Astrocyte (in vitro differentiated cells and primary cell): ENCODE measurements at regions not wholly inside any gene's neighbourhood (a gene's known extent, or its start where the extent isn't known, plus 50 kb on each side); places are given as distances from the start of the nearest gene placed in this dataset.

Experiments used
- DNase-seq: peaks from one replicate; pipeline ENCODE4 v3.0.0-alpha.2; 2010; ENCODE audit warnings: low read depth
- FAIRE-seq: peaks from 2 replicates; lab custom pipeline; 2011; peaks lifted over from hg19 to GRCh38; lab: Jason Lieb, UNC
- H2AFZ ChIP-seq: 2 replicates; pipeline ENCODE4 v1.6.0; 2012; ENCODE audit warnings: low read depth, low read length, inconsistent platforms
- H3K27ac ChIP-seq: 2 replicates; pipeline ENCODE4 v1.5.1; 2011; ENCODE audit warnings: low read depth, low read length, inconsistent platforms
- H3K27me3 ChIP-seq: 2 replicates; pipeline ENCODE4 v1.6.0; 2011; ENCODE audit warnings: low read length, inconsistent platforms; ENCODE audit not compliant: insufficient read depth
- H3K36me3 ChIP-seq: 2 replicates; pipeline ENCODE4 v1.5.1; 2011; ENCODE audit warnings: low read length, inconsistent platforms; ENCODE audit not compliant: insufficient read depth
- H3K4me1 ChIP-seq: 2 replicates; pipeline ENCODE4 v1.5.1; 2011; ENCODE audit warnings: low read length, inconsistent platforms; ENCODE audit not compliant: insufficient read depth
- H3K4me2 ChIP-seq: 2 replicates; pipeline ENCODE4 v1.6.0; 2012; ENCODE audit warnings: low read length, inconsistent platforms
- H3K4me3 ChIP-seq: 2 replicates; pipeline ENCODE4 v1.5.1; 2011; ENCODE audit warnings: low read depth, mild to moderate bottlenecking, low read length, inconsistent platforms; ENCODE audit not compliant: insufficient read depth
- H3K79me2 ChIP-seq: 2 replicates; pipeline ENCODE4 v1.6.0; 2012; ENCODE audit warnings: mild to moderate bottlenecking, low read length, inconsistent platforms; ENCODE audit not compliant: insufficient read depth
- H3K9ac ChIP-seq: 2 replicates; pipeline ENCODE4 v1.6.0; 2012; ENCODE audit warnings: mild to moderate bottlenecking, low read length, inconsistent platforms
- H3K9me3 ChIP-seq: 2 replicates; pipeline ENCODE4 v1.5.1; 2012; ENCODE audit warnings: low read depth, mild to moderate bottlenecking, low read length, inconsistent platforms; ENCODE audit not compliant: insufficient read depth
- H4K20me1 ChIP-seq: 2 replicates; pipeline ENCODE4 v1.6.0; 2012; ENCODE audit warnings: low read length, inconsistent platforms; ENCODE audit not compliant: insufficient read depth
- H3K27ac Mint-ChIP-seq: one replicate; pipeline ENCODE4 v1.8.0; 2021; ENCODE audit warnings: mild to moderate bottlenecking, mixed read lengths; ENCODE audit not compliant: unreplicated experiment
- H3K27me3 Mint-ChIP-seq: one replicate; pipeline ENCODE4 v1.8.0; 2021; ENCODE audit warnings: low read depth, mixed read lengths; ENCODE audit not compliant: unreplicated experiment
- H3K36me3 Mint-ChIP-seq: one replicate; pipeline ENCODE4 v1.8.0; 2021; ENCODE audit warnings: low read depth, mixed read lengths; ENCODE audit not compliant: unreplicated experiment
- H3K4me1 Mint-ChIP-seq: one replicate; pipeline ENCODE4 v1.8.0; 2021; ENCODE audit warnings: low read depth, mixed read lengths; ENCODE audit not compliant: unreplicated experiment
- H3K4me3 Mint-ChIP-seq: one replicate; pipeline ENCODE4 v1.8.0; 2021; ENCODE audit warnings: mild to moderate bottlenecking, moderate library complexity, mixed read lengths; ENCODE audit not compliant: unreplicated experiment
- H3K9me3 Mint-ChIP-seq: one replicate; pipeline ENCODE4 v1.8.0; 2021; ENCODE audit warnings: mild to moderate bottlenecking, mixed read lengths; ENCODE audit not compliant: unreplicated experiment
- EZH2 ChIP-seq: IDR thresholded peaks from 2 replicates; pipeline ENCODE4 v1.6.1; 2012; ENCODE audit warnings: mild to moderate bottlenecking, low read length, inconsistent platforms; ENCODE audit not compliant: insufficient read depth
- TF ChIP-seq, protein P1 (sequence below): IDR thresholded peaks from 2 replicates; pipeline ENCODE4 v1.5.1; 2011; ENCODE audit warnings: low read depth, mild to moderate bottlenecking, inconsistent platforms, low read length, moderate library complexity; ENCODE audit not compliant: insufficient read depth

DNA sequence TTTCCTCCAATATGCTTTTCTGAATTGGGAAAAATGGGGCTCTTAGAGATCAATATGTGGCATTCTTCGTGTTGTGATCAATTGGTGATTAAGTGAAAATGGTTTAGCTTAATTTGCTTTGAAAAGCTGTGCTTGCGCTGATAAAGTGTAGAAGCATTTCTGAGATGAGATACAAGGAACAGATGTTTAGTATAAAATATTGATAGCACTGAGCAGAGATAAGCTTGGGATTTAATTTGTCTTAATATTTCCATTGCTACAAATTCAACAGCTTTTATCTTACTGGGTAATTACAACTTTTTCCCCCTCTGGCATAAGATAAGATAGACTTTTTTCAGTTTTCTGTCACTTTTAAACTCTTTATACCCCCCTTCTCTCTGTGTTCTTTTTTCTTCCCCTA is 2204.9 kb upstream of the WWC1 start:
- Histone ChIP-seq H3K36me3 (no peaks in the 10 kb centered on the region), H3K79me2 (no peaks in the 10 kb centered on the region), H3K27me3 (no peaks in the 10 kb centered on the region), H4K20me1 (no peaks in the 10 kb centered on the region), H3K4me3 (no peak overlapping the region), H3K27ac (no peak overlapping the region), H3K9ac (no peak overlapping the region), H2AFZ (no peak overlapping the region), H3K4me2 (no peak overlapping the region), H3K4me1 (no peaks in the 10 kb centered on the region), H3K9me3 (no peaks in the 10 kb centered on the region)
- DNase-seq, result no peak
- TF ChIP-seq, protein P1, sequence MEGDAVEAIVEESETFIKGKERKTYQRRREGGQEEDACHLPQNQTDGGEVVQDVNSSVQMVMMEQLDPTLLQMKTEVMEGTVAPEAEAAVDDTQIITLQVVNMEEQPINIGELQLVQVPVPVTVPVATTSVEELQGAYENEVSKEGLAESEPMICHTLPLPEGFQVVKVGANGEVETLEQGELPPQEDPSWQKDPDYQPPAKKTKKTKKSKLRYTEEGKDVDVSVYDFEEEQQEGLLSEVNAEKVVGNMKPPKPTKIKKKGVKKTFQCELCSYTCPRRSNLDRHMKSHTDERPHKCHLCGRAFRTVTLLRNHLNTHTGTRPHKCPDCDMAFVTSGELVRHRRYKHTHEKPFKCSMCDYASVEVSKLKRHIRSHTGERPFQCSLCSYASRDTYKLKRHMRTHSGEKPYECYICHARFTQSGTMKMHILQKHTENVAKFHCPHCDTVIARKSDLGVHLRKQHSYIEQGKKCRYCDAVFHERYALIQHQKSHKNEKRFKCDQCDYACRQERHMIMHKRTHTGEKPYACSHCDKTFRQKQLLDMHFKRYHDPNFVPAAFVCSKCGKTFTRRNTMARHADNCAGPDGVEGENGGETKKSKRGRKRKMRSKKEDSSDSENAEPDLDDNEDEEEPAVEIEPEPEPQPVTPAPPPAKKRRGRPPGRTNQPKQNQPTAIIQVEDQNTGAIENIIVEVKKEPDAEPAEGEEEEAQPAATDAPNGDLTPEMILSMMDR, result no peak
- TF ChIP-seq EZH2, result no peak
- H3K9me3 Mint-ChIP-seq, result no peaks in the 10 kb centered on the region
- no peaks in the 10 kb centered on the region for H3K36me3 Mint-ChIP-seq
- no peak overlapping the region for H3K4me3 Mint-ChIP-seq
- no peaks in the 10 kb centered on the region for H3K4me1 Mint-ChIP-seq
- H3K27me3 Mint-ChIP-seq, result no peaks in the 10 kb centered on the region
- H3K27ac Mint-ChIP-seq, result no peak overlapping the region
- no peak for FAIRE-seq

DNA sequence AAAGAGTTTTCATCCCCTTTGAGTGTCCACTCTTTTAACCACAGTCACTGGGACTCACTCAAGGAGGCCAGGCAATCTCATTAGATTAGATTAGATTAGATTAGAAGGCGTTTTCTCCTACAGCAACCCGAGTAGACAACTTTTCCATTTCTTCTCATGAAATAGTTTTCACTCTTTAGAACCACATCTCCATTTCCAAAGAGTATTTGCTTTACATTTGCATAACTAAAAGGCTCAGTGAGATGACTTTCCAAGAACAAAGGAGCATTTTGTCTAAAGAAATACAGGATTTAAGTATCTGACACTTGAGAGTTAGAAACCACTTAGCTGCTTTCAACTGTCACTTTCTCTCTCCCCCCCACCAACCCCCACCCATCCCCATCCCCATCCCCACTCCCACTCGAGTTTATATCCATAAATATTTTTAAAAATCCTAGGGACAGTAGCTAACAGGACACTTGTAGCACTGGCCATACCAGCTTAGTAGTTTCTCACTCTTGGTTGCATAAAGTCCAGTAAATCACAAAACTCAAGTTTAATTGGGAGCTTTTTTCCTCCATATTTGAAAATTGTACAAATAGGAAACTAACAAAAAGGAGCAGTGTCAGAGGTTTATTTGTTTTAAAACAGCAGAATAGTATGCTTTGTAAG is 2202.9 kb upstream of the WWC1 start:
- no peak for DNase-seq
- H3K9ac ChIP-seq, result no peak overlapping the region
- H4K20me1 ChIP-seq, result no peaks in the 10 kb centered on the region
- Mint-ChIP-seq H3K4me3 (no peak overlapping the region), H3K27ac (no peak overlapping the region), H3K4me1 (no peaks in the 10 kb centered on the region), H3K9me3 (no peaks in the 10 kb centered on the region), H3K36me3 (no peaks in the 10 kb centered on the region), H3K27me3 (no peaks in the 10 kb centered on the region)
- H3K79me2 ChIP-seq, result no peaks in the 10 kb centered on the region
- no peaks in the 10 kb centered on the region for H3K36me3 ChIP-seq
- no peaks in the 10 kb centered on the region for H3K27me3 ChIP-seq
- H3K4me2 ChIP-seq, result no peak overlapping the region
- H3K27ac ChIP-seq, result no peak overlapping the region
- no peaks in the 10 kb centered on the region for H3K4me1 ChIP-seq
- no peak overlapping the region for H2AFZ ChIP-seq
- H3K4me3 ChIP-seq, result no peak overlapping the region
- TF ChIP-seq, protein P1, result no peak
- no peak for TF ChIP-seq EZH2
- H3K9me3 ChIP-seq, result no peaks in the 10 kb centered on the region
- no peak for FAIRE-seq

DNA sequence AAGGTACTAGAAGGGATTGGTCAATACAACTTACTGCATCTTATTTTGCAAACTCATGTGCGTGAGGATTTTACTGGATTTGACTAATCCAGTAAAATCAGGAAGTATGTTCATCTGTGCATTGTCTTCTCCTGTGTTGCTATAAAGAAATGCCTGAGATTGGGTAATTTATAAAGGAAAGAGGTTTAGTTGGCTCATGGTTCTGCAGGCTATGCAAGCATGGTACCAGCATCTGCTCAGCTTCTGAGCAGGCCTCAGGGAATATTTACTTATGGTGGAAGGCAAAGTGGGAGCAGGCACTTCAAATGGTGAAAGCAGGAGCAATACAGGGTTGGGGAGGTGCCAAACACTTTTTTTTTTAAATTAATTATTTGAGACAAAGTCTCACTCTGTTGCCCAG is 2199.5 kb upstream of the WWC1 start:
- Mint-ChIP-seq H3K36me3 (no peaks in the 10 kb centered on the region), H3K4me3 (no peak overlapping the region), H3K9me3 (no peaks in the 10 kb centered on the region), H3K27ac (no peak overlapping the region), H3K4me1 (no peaks in the 10 kb centered on the region), H3K27me3 (no peaks in the 10 kb centered on the region)
- H3K27me3 ChIP-seq, result no peaks in the 10 kb centered on the region
- no peaks in the 10 kb centered on the region for H3K79me2 ChIP-seq
- no peaks in the 10 kb centered on the region for H4K20me1 ChIP-seq
- no peak overlapping the region for H3K9ac ChIP-seq
- H3K4me3 ChIP-seq, result no peak overlapping the region
- FAIRE-seq (no peak), DNase-seq (no peak)
- H3K36me3 ChIP-seq, result no peaks in the 10 kb centered on the region
- H3K27ac ChIP-seq, result no peak overlapping the region
- no peaks in the 10 kb centered on the region for H3K4me1 ChIP-seq
- H3K4me2 ChIP-seq, result no peak overlapping the region
- no peak overlapping the region for H2AFZ ChIP-seq
- TF ChIP-seq, protein P1, result no peak
- no peak for TF ChIP-seq EZH2
- H3K9me3 ChIP-seq, result no peaks in the 10 kb centered on the region
